ENCODE measurements at regions not wholly inside any gene's neighbourhood (a gene's known extent, or its start where the extent isn't known, plus 50 kb on each side); places are given as distances from the start of the nearest gene placed in this dataset.
"Not testable (repeated sequence)": the region's sequence is repeated elsewhere in the genome, so short reads cannot be mapped to it uniquely, and the experiment has no call there.

GRCh38 chr5:40112875-40113274 lies 566.8 kb upstream of the PTGER4 start:
- no peak overlapping the region for H3K9ac ChIP-seq (ENCODE audit: low read length)
- no peak overlapping the region for H2AFZ ChIP-seq (ENCODE audit: low read length)
- TF ChIP-seq CTCF (IDR thresholded peaks at IDR 0.05; ENCODE audit: low read length), result no peak
- TF ChIP-seq EZH2 (IDR thresholded peaks at IDR 0.05; ENCODE audit: borderline replicate concordance, low read length), result no peak
- no peaks in the 10 kb centered on the region for H3K9me2 ChIP-seq (ENCODE audit: low read depth, low read length)
- H3K27me3 ChIP-seq (ENCODE audit: insufficient read depth, low read length), result no peaks in the 10 kb centered on the region
- H3K4me3 ChIP-seq (ENCODE audit: low read depth, low read length, poor library complexity, severe bottlenecking), result no peak overlapping the region
- H3K4me1 ChIP-seq (ENCODE audit: insufficient read depth, low read length, severe bottlenecking), result no peaks in the 10 kb centered on the region
- H3F3A ChIP-seq (ENCODE audit: insufficient read depth, low read length), result no peaks in the 10 kb centered on the region
- no peak overlapping the region for H3K4me2 ChIP-seq (ENCODE audit: low read length)
- no peaks in the 10 kb centered on the region for H3K79me2 ChIP-seq (ENCODE audit: insufficient read depth, low read length)
- H3K36me3 ChIP-seq (ENCODE audit: insufficient read depth, low read length), result no peaks in the 10 kb centered on the region
- H4K20me1 ChIP-seq (ENCODE audit: insufficient read depth, low read length), result no peaks in the 10 kb centered on the region
- H3K27ac ChIP-seq (ENCODE audit: low read depth, low read length, poor library complexity, severe bottlenecking), result no peak overlapping the region
- no peaks in the 10 kb centered on the region for H3K9me3 ChIP-seq (ENCODE audit: low read length)

DNA sequence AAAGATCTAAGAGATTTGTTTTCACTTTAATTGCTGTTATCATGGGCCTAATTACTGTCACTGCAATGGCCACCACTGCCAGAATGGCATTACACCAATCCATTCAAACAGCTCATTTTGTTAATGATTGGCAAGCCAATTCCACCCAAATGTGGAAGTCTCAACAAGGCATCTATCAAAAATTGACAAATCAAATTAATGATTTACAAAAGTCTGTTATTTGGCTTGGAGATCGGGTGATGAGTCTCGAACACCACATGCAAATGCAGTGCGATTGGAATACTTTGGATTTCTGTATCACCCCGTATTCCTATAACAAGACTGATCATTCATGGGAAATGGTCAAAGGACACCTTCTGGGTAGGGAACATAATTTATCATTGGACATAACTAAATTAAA lies 568.7 kb upstream of the PTGER4 start:
- not testable (repeated sequence) for H3K9me3 ChIP-seq (ENCODE audit: low read length); H3K4me2 ChIP-seq (ENCODE audit: low read length); H3K4me1 ChIP-seq (ENCODE audit: insufficient read depth, low read length, severe bottlenecking); H2AFZ ChIP-seq (ENCODE audit: low read length); H3K27ac ChIP-seq (ENCODE audit: low read depth, low read length, poor library complexity, severe bottlenecking); H3K36me3 ChIP-seq (ENCODE audit: insufficient read depth, low read length); H3K9ac ChIP-seq (ENCODE audit: low read length); H4K20me1 ChIP-seq (ENCODE audit: insufficient read depth, low read length); H3K9me2 ChIP-seq (ENCODE audit: low read depth, low read length); H3K79me2 ChIP-seq (ENCODE audit: insufficient read depth, low read length); H3K27me3 ChIP-seq (ENCODE audit: insufficient read depth, low read length); H3F3A ChIP-seq (ENCODE audit: insufficient read depth, low read length); H3K4me3 ChIP-seq (ENCODE audit: low read depth, low read length, poor library complexity, severe bottlenecking)

GRCh38 chr5:40108764-40109390 lies 570.8 kb upstream of the PTGER4 start:
- H3K4me1 ChIP-seq (ENCODE audit: insufficient read depth, low read length, severe bottlenecking); H3K27me3 ChIP-seq (ENCODE audit: insufficient read depth, low read length); H2AFZ ChIP-seq (ENCODE audit: low read length); H3K4me2 ChIP-seq (ENCODE audit: low read length); H3K79me2 ChIP-seq (ENCODE audit: insufficient read depth, low read length); H4K20me1 ChIP-seq (ENCODE audit: insufficient read depth, low read length); H3K9me2 ChIP-seq (ENCODE audit: low read depth, low read length); H3K9ac ChIP-seq (ENCODE audit: low read length); H3K27ac ChIP-seq (ENCODE audit: low read depth, low read length, poor library complexity, severe bottlenecking); H3K9me3 ChIP-seq (ENCODE audit: low read length); H3F3A ChIP-seq (ENCODE audit: insufficient read depth, low read length); H3K4me3 ChIP-seq (ENCODE audit: low read depth, low read length, poor library complexity, severe bottlenecking); H3K36me3 ChIP-seq (ENCODE audit: insufficient read depth, low read length): not testable (repeated sequence)

DNA sequence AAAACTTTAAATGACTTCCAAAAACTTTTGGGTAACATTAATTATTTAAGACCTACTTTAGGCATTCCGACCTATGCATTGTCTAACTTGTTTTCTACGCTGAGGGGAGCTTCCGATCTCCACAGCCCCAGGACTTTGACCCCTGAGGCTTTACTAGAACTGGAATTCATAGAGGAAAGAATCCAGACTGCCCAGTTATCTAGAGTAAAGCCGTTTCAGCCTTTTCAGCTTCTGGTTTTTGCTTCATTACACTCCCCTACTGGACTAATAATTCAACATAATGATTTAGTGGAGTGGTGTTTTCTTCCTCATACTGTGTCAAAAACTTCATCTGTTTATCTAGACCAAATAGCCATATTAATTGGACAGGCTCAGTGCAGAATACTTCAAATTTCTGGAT lies 571.9 kb upstream of the PTGER4 start:
- H3F3A ChIP-seq (ENCODE audit: insufficient read depth, low read length); H2AFZ ChIP-seq (ENCODE audit: low read length); H3K79me2 ChIP-seq (ENCODE audit: insufficient read depth, low read length); H3K9ac ChIP-seq (ENCODE audit: low read length); H4K20me1 ChIP-seq (ENCODE audit: insufficient read depth, low read length); H3K4me1 ChIP-seq (ENCODE audit: insufficient read depth, low read length, severe bottlenecking); H3K9me2 ChIP-seq (ENCODE audit: low read depth, low read length); H3K27me3 ChIP-seq (ENCODE audit: insufficient read depth, low read length); H3K36me3 ChIP-seq (ENCODE audit: insufficient read depth, low read length); H3K4me2 ChIP-seq (ENCODE audit: low read length); H3K9me3 ChIP-seq (ENCODE audit: low read length); H3K27ac ChIP-seq (ENCODE audit: low read depth, low read length, poor library complexity, severe bottlenecking); H3K4me3 ChIP-seq (ENCODE audit: low read depth, low read length, poor library complexity, severe bottlenecking): not testable (repeated sequence)

- Histone ChIP-seq H4K20me1 (ENCODE audit: insufficient read depth, low read length) (no peaks in the 10 kb centered on the region), H3K4me3 (ENCODE audit: low read depth, low read length, poor library complexity, severe bottlenecking) (no peak overlapping the region), H2AFZ (ENCODE audit: low read length) (no peak overlapping the region), H3K9me3 (ENCODE audit: low read length) (no peaks in the 10 kb centered on the region), H3F3A (ENCODE audit: insufficient read depth, low read length) (no peaks in the 10 kb centered on the region), H3K4me2 (ENCODE audit: low read length) (no peak overlapping the region), H3K9ac (ENCODE audit: low read length) (no peak overlapping the region), H3K9me2 (ENCODE audit: low read depth, low read length) (no peaks in the 10 kb centered on the region), H3K4me1 (ENCODE audit: insufficient read depth, low read length, severe bottlenecking) (no peaks in the 10 kb centered on the region), H3K79me2 (ENCODE audit: insufficient read depth, low read length) (no peaks in the 10 kb centered on the region), H3K27ac (ENCODE audit: low read depth, low read length, poor library complexity, severe bottlenecking) (no peak overlapping the region), H3K36me3 (ENCODE audit: insufficient read depth, low read length) (no peaks in the 10 kb centered on the region), H3K27me3 (ENCODE audit: insufficient read depth, low read length) (no peaks in the 10 kb centered on the region)
- no peak for TF ChIP-seq CTCF (IDR thresholded peaks at IDR 0.05; ENCODE audit: low read length)
These were observed 572.9 kb upstream of the PTGER4 start for GRCh38 chr5:40106847-40107246.
